Calu3 (cell line): ENCODE measurements at regions not wholly inside any gene's neighbourhood (a gene's known extent, or its start where the extent isn't known, plus 50 kb on each side); places are given as distances from the start of the nearest gene placed in this dataset.

Experiments used
- BruUV-seq: library from RNA; stranded (reverse); fragments of 400-500 nt; replicated peaks from 2 replicates; lab custom pipeline; 2021; lab: Mats Ljungman, UMichigan
- CTCF ChIA-PET: fragments of 300-600 bp; sonication (Branson Sonifier 250); formaldehyde crosslinking; loops from one replicate; lab custom pipeline; 2022; ENCODE audit warnings: antibody characterized with exemption; lab: Charles Lee
- DNase-seq: peaks from one replicate; pipeline ENCODE4 v3.0.0; 2022
- H3K27ac Mint-ChIP-seq: one replicate; pipeline ENCODE4 v1.8.0; 2022; ENCODE audit warnings: mixed read lengths; ENCODE audit not compliant: unreplicated experiment
- H3K27me3 Mint-ChIP-seq: one replicate; pipeline ENCODE4 v1.8.0; 2022; ENCODE audit warnings: mixed read lengths; ENCODE audit not compliant: unreplicated experiment
- H3K36me3 Mint-ChIP-seq: one replicate; pipeline ENCODE4 v1.8.0; 2022; ENCODE audit warnings: mild to moderate bottlenecking, moderate library complexity, mixed read lengths; ENCODE audit not compliant: insufficient read depth, unreplicated experiment
- H3K4me1 Mint-ChIP-seq: one replicate; pipeline ENCODE4 v1.8.0; 2022; ENCODE audit warnings: mild to moderate bottlenecking, low read depth, mixed read lengths; ENCODE audit not compliant: unreplicated experiment
- H3K4me3 Mint-ChIP-seq: one replicate; pipeline ENCODE4 v1.8.0; 2022; ENCODE audit warnings: mild to moderate bottlenecking, low read depth, moderate library complexity, mixed read lengths; ENCODE audit not compliant: unreplicated experiment
- H3K9me3 Mint-ChIP-seq: one replicate; pipeline ENCODE4 v1.8.0; 2022; ENCODE audit warnings: low read depth, mixed read lengths; ENCODE audit not compliant: unreplicated experiment
- intact Hi-C: fragments of 100-400 bp; cut with micrococcal nuclease; formaldehyde crosslinking; loops from one replicate; pipeline ENCODE4 v1.10.0; 2022; ENCODE audit not compliant: unreplicated experiment
- TF ChIP-seq, protein P1 (sequence below): fragments of 200-600 bp; IDR thresholded peaks from one replicate; pipeline ENCODE4 v1.8.0; 2022; ENCODE audit warnings: antibody characterized with exemption; ENCODE audit not compliant: unreplicated experiment

DNA sequence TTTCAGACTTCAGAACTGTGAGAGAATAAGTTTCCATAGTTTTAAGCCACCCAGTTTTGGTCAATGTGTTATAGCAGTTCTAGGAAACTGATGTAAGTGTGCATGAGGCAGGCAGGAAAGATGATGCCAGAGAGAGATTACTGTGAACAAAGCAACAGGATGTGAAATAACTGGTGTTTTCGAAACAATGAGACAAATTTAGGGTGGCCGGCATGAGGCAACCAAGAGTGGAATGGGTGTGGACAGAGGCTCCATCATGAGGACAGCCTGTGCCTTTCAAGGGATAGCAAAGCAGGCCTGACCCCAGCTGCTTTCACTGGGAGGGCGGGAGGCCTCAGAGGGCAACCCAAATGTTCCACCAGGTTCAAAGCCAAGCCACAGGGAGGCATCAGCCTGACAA lies 67.3 kb upstream of the UCN3 start:
- Mint-ChIP-seq H3K27me3 (no peaks in the 10 kb centered on the region), H3K36me3 (peaks cover 13% of the 10 kb centered on the region), H3K9me3 (peaks cover 2% of the 10 kb centered on the region), H3K27ac (no peak overlapping the region), H3K4me1 (peaks cover 19% of the 10 kb centered on the region), H3K4me3 (no peak overlapping the region)
- CTCF ChIA-PET: no interaction called here
- BruUV-seq: no TSS peak
- no peak for DNase-seq
- TF ChIP-seq, protein P1, sequence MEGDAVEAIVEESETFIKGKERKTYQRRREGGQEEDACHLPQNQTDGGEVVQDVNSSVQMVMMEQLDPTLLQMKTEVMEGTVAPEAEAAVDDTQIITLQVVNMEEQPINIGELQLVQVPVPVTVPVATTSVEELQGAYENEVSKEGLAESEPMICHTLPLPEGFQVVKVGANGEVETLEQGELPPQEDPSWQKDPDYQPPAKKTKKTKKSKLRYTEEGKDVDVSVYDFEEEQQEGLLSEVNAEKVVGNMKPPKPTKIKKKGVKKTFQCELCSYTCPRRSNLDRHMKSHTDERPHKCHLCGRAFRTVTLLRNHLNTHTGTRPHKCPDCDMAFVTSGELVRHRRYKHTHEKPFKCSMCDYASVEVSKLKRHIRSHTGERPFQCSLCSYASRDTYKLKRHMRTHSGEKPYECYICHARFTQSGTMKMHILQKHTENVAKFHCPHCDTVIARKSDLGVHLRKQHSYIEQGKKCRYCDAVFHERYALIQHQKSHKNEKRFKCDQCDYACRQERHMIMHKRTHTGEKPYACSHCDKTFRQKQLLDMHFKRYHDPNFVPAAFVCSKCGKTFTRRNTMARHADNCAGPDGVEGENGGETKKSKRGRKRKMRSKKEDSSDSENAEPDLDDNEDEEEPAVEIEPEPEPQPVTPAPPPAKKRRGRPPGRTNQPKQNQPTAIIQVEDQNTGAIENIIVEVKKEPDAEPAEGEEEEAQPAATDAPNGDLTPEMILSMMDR: no peak
- intact Hi-C loops: no loop called here

DNA sequence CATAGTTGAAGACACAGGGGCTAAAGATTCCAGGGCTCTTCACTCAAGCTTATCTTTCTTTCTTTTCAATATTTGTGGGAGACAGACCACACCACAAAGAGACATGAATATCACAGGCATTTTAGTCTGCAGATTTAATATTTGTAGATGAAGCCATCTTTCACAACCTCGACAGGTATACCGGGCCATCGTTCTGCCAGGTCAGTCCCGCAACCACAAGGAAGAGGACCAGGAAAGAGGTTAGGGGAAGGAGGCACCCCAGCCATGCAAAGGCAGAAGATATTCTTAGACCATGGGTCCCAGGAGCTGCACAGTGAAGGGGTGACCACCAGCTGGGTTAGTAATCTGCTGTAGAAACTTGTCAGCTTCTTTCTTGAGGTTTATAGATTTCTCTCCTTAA lies 66.8 kb upstream of the UCN3 start:
- Mint-ChIP-seq H3K4me1 (peaks cover 14% of the 10 kb centered on the region), H3K27ac (no peak overlapping the region), H3K9me3 (peaks cover 2% of the 10 kb centered on the region), H3K4me3 (no peak overlapping the region), H3K27me3 (no peaks in the 10 kb centered on the region), H3K36me3 (peaks cover 11% of the 10 kb centered on the region)
- TF ChIP-seq, protein P1: no peak
- CTCF ChIA-PET: no interaction called here
- no peak for DNase-seq
- intact Hi-C loops: no loop called here
- BruUV-seq: no TSS peak

DNA sequence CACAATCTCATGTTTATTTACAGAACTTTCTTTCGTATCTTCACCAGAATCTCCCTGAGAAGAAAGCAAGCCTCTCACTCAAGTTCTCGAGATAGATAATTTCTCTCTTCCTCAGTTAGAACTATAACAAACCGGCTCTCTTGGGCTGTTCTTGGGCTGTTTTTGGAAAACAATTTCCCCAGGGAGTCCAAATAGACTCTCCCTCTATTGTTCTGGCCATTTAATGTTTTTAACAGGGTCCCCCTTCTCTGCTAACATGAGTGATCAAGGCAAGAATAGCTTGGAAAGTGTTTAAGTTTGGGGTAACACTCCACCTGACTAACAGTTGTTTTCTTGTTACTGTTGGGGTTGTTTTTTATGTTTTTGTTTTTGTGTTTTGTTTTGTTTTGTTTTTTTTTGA lies 64.8 kb upstream of the UCN3 start:
- Mint-ChIP-seq H3K9me3 (peaks cover 10% of the 10 kb centered on the region), H3K36me3 (no peaks in the 10 kb centered on the region), H3K27me3 (no peaks in the 10 kb centered on the region), H3K4me1 (no peaks in the 10 kb centered on the region), H3K4me3 (no peak overlapping the region), H3K27ac (no peak overlapping the region)
- BruUV-seq: no TSS peak
- DNase-seq: no peak
- CTCF ChIA-PET: interaction anchor here (0.7 kb wide), 1 partner anchor 1542 kb away, joined by 3 read pairs; no protein-coding TSS in a partner anchor
- TF ChIP-seq, protein P1: no peak
- intact Hi-C loops: no loop called here

DNA sequence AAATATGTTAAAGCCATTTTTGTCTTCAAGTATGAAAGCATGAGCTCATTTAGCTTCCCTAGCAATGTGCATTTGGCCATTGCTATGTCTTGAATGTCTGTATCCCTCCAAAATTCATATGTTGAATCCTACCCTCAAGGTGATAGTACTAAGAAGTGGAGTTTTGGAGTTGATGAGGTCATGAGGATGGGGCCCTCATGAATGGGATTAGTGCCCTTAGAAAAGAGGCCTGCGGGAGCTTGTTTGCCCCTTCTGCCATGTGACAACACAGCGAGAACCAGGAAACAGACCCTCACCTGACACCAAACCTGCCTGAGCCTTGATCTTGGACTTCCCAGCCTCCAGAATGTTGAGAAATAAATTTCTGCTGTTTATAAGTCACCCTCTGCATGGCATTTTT lies 61.3 kb upstream of the UCN3 start:
- Mint-ChIP-seq H3K4me1 (peaks cover 1% of the 10 kb centered on the region), H3K36me3 (no peaks in the 10 kb centered on the region), H3K9me3 (peaks cover 8% of the 10 kb centered on the region), H3K27ac (no peak overlapping the region), H3K4me3 (no peak overlapping the region), H3K27me3 (no peaks in the 10 kb centered on the region)
- BruUV-seq: no TSS peak
- TF ChIP-seq, protein P1: no peak
- no peak for DNase-seq
- intact Hi-C loops: no loop called here
- CTCF ChIA-PET: no interaction called here

DNA sequence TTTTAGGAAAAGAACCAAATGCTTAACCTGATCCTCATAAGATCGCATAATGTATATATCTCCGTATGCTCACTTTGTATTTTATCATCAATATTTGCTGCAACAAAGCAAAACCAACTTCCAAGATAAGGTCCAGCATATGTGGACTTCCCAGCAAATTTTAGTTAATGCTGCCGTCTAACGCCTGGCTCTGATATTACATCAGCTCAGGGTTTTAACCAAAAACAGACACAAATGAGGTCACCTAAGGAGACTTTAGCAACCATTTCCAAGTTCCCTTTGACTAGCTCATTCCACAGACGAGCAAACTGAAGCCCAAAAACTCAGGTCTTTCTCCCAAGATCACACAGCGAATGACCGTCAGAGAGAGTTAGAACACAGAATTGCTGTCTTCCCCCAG lies 59.4 kb upstream of the UCN3 start:
- CTCF ChIA-PET: no interaction called here
- TF ChIP-seq, protein P1: no peak
- no peaks in the 10 kb centered on the region for H3K27me3 Mint-ChIP-seq
- no peaks in the 10 kb centered on the region for H3K36me3 Mint-ChIP-seq
- H3K4me3 Mint-ChIP-seq: no peak overlapping the region
- intact Hi-C loops: no loop called here
- H3K27ac Mint-ChIP-seq: no peak overlapping the region
- peaks cover 8% of the 10 kb centered on the region for H3K4me1 Mint-ChIP-seq
- no peak for DNase-seq
- peaks cover 8% of the 10 kb centered on the region for H3K9me3 Mint-ChIP-seq
- no TSS peak for BruUV-seq
